ENCODE measurements at regions not wholly inside any gene's neighbourhood (a gene's known extent, or its start where the extent isn't known, plus 50 kb on each side); places are given as distances from the start of the nearest gene placed in this dataset.

- no peak for TF ChIP-seq CTCF (conservative IDR thresholded peaks at IDR 0.05)
- no peak overlapping the region for H3K27ac Mint-ChIP-seq
- 91 to 92% methylated on average over 6 to 13 of the region's 13 CpGs for WGBS, 2 experiments (ENCODE audit: insufficient coverage in 1 of 2, insufficient read length in 1 of 2)
These were observed 592.0 kb downstream of the BNC2 start for GRCh38 chr9:16278326-16278999.

GRCh38 chr9:16281707-16282106 is 588.8 kb downstream of the BNC2 start:
- Histone ChIP-seq H3K9me3 (ENCODE audit: control insufficient read depth, low read length) (no peaks in the 10 kb centered on the region), H3K36me3 (ENCODE audit: control insufficient read depth, insufficient read depth, low read length) (no peaks in the 10 kb centered on the region), H3K9ac (ENCODE audit: extremely low read depth, low read length, poor library complexity, severe bottlenecking) (no peak overlapping the region), H3K4me3 (ENCODE audit: low read length) (no peak overlapping the region), H3K27me3 (ENCODE audit: control insufficient read depth, insufficient read depth, low read length, poor library complexity, severe bottlenecking) (no peaks in the 10 kb centered on the region), H3K27ac (ENCODE audit: low read depth, low read length) (no peak overlapping the region), H3K4me1 (ENCODE audit: control insufficient read depth, insufficient read depth, low read length) (no peaks in the 10 kb centered on the region)
- no peaks in the 10 kb centered on the region for H3K36me3 Mint-ChIP-seq (ENCODE audit: low read depth)
- H3K9me3 Mint-ChIP-seq, result peaks cover 3% of the 10 kb centered on the region
- H3K27me3 Mint-ChIP-seq (ENCODE audit: insufficient read depth), result peaks cover 3% of the 10 kb centered on the region
- H3K4me3 Mint-ChIP-seq, result no peak overlapping the region
- DNase-seq, result no peak
- no peak for TF ChIP-seq CTCF (conservative IDR thresholded peaks at IDR 0.05)
- H3K4me1 Mint-ChIP-seq, result no peaks in the 10 kb centered on the region
- WGBS, 2 experiments (ENCODE audit: insufficient coverage in 1 of 2, insufficient read length in 1 of 2), result 89 to 91% methylated on average over 4 to 5 of the region's 5 CpGs
- no peak overlapping the region for H3K27ac Mint-ChIP-seq

More at GRCh38 chr9:16278326-16278999, 592.0 kb downstream of the BNC2 start:
- no peak overlapping the region for H3K27ac ChIP-seq (ENCODE audit: low read depth, low read length)
- DNase-seq, result peak; percentile 21
- H3K4me1 Mint-ChIP-seq, result no peaks in the 10 kb centered on the region
- no peak overlapping the region for H3K4me3 Mint-ChIP-seq
- H3K4me1 ChIP-seq (ENCODE audit: control insufficient read depth, insufficient read depth, low read length), result no peaks in the 10 kb centered on the region
- H3K36me3 ChIP-seq (ENCODE audit: control insufficient read depth, insufficient read depth, low read length), result no peaks in the 10 kb centered on the region
- no peaks in the 10 kb centered on the region for H3K9me3 Mint-ChIP-seq
- H3K27me3 Mint-ChIP-seq (ENCODE audit: insufficient read depth), result no peaks in the 10 kb centered on the region
- H3K9ac ChIP-seq (ENCODE audit: extremely low read depth, low read length, poor library complexity, severe bottlenecking), result no peak overlapping the region
- no peaks in the 10 kb centered on the region for H3K9me3 ChIP-seq (ENCODE audit: control insufficient read depth, low read length)
- H3K27me3 ChIP-seq (ENCODE audit: control insufficient read depth, insufficient read depth, low read length, poor library complexity, severe bottlenecking), result no peaks in the 10 kb centered on the region
- H3K36me3 Mint-ChIP-seq (ENCODE audit: low read depth), result no peaks in the 10 kb centered on the region
- no peak overlapping the region for H3K4me3 ChIP-seq (ENCODE audit: low read length)

DNA sequence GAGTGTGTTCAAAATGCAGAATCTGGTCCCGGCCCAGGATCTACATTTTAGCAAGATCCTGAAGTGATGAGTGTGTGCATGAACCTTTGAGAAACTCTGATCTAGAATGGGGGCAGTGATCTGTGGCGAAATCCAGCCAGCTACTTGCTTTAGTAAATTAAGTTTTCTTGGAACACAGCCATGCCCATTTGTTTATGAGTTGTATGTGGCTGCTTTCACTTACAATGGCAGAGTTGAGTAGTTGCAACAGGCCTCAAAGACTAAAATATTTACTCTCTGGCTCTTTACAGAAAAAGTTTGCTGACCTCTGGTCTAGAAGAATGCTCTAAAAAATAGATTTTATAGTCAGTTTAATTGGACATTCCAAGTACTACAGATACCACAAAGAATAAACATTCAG is 588.3 kb downstream of the BNC2 start:
- Histone ChIP-seq H3K27me3 (ENCODE audit: control insufficient read depth, insufficient read depth, low read length, poor library complexity, severe bottlenecking) (no peaks in the 10 kb centered on the region), H3K9me3 (ENCODE audit: control insufficient read depth, low read length) (no peaks in the 10 kb centered on the region), H3K27ac (ENCODE audit: low read depth, low read length) (no peak overlapping the region), H3K9ac (ENCODE audit: extremely low read depth, low read length, poor library complexity, severe bottlenecking) (no peak overlapping the region), H3K4me1 (ENCODE audit: control insufficient read depth, insufficient read depth, low read length) (no peaks in the 10 kb centered on the region), H3K36me3 (ENCODE audit: control insufficient read depth, insufficient read depth, low read length) (no peaks in the 10 kb centered on the region), H3K4me3 (ENCODE audit: low read length) (no peak overlapping the region)
- no peak for TF ChIP-seq CTCF (conservative IDR thresholded peaks at IDR 0.05)
- DNase-seq, result no peak
- 72 to 85% methylated on average over 2 of the region's 2 CpGs for WGBS, 2 experiments (ENCODE audit: insufficient coverage in 1 of 2, insufficient read length in 1 of 2)
- Mint-ChIP-seq H3K4me3 (no peak overlapping the region), H3K36me3 (ENCODE audit: low read depth) (no peaks in the 10 kb centered on the region), H3K9me3 (peaks cover 3% of the 10 kb centered on the region), H3K27ac (no peak overlapping the region), H3K4me1 (no peaks in the 10 kb centered on the region), H3K27me3 (ENCODE audit: insufficient read depth) (peaks cover 3% of the 10 kb centered on the region)
